Suppressor macrophage treated with lipopolysaccharide for 1 hour (primary cell): ENCODE measurements at regions not wholly inside any gene's neighbourhood (a gene's known extent, or its start where the extent isn't known, plus 50 kb on each side); places are given as distances from the start of the nearest gene placed in this dataset.
A peak's percentile ranks its signal among the peaks of the same experiment; 100 is the strongest.
"Not testable (repeated sequence)": the region's sequence is repeated elsewhere in the genome, so short reads cannot be mapped to it uniquely, and the experiment has no call there.

Experiments
- DNase-seq, 3 donors: peaks; one replicate each; pipeline ENCODE4 v3.0.0-alpha.2; 2020 to 2022

DNA sequence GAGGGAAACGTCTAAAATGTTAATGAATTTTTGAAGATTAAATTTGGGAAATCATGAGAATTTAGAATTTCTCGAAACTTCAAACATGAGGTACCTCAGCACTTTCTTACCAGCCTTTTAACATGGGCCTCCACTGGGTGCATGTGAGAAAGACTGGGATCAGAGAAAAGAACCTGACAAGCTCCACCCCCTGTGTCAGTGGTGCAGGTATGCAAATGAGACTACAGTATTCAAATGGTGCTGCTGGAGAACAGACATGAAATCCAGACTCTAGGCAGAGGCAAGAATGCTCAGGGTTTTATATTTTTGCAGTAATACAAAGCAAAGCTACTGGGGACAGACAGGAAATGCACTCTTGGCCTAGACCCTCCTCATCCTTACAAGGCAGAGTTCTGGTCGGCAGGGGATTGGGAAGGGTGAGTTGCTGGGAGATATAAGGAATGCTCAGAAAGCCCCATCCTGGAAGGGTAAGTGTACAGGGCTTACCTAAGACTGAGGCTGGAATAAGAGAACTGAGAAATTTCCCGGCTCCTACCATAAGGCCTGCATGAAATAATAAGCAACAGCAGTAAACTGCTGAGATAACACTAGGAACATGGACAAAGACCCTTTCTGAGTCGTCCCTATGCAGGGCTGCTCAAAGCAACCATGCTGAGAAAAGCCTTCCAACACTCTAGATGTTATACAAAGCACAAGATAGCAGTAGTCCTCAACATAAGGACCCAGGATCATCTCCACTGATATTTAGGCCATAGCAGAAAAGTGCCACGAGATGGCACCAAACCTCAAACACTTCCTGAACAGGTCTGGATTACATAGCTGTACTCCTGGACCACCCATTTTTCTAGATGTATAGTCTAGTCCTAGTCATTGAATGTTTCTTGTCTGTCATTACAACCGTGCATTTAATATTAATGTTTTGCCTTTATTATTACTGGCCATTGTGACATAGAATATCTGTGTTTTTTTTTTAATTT, 260.8 kb downstream of the RASSF9 start:
- peak; percentile 56 to 64 (median 63) for DNase-seq

DNA sequence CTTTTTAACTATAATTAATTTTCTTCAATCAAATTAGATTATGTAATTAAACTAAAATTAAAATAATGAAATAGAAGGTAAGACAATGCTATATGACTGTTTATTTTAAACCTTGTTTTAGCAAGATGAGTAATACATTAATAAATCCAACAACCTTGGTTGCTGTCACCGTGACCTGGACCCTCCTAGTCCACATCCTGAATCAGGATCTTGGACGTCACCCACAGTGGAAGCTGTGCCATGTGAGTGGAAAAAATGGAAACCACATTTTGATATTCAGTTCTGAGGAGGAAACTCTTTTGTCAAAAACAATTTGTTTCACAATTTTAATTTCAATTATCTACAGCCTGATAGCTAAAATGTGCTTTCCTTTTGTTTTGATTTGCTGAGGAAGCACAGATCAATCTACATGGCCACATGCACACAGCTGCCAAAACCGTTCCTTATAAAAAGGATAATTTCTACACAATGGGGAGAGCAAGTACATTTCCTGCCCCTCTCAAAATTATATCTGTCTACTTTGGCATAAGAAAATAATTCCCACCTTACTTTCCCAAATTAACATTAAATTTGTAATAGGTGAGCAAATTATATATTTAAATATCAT, 255.5 kb downstream of the RASSF9 start:
- DNase-seq: no peak

GRCh38 chr12:85587158-85587557, 249.1 kb downstream of the RASSF9 start:
- DNase-seq: no peak

DNA sequence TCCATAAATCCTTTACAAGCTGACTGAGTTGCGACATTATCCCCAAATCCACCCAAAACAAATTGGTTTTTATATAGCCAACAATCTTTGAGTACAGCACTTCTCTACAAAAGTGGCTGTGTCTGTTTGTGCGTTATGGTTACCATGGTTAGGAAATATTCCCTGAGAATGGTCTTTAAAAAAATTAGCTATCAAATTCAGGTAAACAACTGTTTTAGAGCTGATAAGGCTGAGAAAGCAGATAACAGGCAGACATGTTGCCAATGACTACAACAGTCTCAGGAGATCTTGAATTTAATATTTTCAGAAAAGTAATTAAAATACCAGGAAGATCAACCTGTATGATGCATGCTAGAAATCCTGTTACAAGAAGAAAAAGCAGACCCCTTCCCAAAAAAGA, 248.0 kb downstream of the RASSF9 start:
- DNase-seq: no peak

DNA sequence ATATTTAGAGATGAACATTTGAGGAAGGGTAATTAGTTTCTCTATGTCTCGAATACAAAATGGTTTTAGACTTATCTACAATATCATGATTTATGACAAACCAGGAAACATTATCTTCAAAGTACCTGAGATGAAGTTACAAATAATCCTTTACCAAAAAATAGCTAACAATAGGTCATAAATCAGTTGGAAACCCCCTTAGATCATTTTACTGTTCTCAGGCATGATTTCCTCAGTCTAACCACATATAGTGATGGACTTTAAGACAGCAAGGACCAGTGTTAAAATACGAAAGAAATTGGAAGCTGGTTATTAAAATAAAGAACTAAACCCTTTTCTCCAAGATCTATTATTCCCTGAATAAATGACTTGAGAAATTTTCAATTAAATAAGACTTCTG, 235.4 kb downstream of the RASSF9 start:
- no peak for DNase-seq

DNA sequence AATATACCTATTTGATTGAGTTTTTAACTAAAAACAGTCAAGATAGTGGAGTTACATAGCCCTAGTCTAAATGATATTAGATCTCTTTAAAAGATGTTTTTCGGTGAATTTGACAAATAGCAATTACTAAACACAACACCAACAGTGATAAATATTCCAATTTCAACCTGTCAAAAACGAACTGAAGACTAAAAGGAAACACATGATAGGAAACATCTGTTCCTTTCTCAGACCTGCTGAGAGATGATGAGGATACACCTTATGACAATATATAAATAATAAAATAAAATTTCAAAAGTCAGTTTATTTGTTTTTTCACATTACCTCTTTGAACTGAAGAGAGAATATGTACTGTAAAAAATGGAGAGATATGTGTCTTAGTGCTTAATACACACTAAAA, 232.7 kb downstream of the RASSF9 start:
- no peak for DNase-seq

- no peak for DNase-seq
Observed at GRCh38 chr12:85606455-85606854, 229.8 kb downstream of the RASSF9 start.

DNA sequence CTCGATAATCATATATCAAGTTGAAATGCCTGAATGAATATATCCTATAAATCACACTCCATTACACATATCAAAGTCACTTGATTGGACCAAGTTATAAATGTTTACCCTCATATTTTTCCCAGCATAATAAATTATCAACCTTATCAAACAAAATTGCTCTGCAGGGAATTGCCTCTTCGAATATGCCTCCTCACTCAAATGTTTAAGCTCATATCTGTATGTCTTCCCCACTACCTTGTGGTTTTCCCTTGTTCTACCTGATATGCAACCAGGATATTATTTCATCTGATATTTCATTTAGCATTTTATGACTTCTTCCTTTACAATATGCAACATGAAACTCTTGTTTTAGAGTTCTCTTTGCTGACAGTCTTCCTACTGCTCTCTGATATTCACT, 226.4 kb downstream of the RASSF9 start:
- no peak for DNase-seq

- no peak for DNase-seq
Observed at GRCh38 chr12:85610194-85610593, 226.0 kb downstream of the RASSF9 start.

DNA sequence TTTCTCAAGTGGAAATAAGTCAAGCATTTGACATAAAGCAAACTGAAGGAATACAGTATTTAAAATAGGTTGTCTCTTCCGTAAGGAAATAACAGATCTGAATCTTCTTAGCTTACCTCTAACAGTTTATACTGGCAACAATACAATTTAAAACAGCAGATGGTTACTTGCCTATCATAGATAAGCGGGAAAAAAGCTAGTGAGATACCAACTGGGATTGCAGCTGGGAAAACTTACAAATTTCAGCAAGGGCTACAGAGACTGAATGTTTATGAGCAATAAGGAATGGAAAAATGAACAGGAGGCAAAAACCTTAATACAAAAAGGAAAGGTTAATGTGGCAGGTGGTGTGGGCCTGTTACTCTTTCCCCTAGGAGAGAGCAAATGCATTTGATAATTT, 220.0 kb downstream of the RASSF9 start:
- DNase-seq: no peak

DNA sequence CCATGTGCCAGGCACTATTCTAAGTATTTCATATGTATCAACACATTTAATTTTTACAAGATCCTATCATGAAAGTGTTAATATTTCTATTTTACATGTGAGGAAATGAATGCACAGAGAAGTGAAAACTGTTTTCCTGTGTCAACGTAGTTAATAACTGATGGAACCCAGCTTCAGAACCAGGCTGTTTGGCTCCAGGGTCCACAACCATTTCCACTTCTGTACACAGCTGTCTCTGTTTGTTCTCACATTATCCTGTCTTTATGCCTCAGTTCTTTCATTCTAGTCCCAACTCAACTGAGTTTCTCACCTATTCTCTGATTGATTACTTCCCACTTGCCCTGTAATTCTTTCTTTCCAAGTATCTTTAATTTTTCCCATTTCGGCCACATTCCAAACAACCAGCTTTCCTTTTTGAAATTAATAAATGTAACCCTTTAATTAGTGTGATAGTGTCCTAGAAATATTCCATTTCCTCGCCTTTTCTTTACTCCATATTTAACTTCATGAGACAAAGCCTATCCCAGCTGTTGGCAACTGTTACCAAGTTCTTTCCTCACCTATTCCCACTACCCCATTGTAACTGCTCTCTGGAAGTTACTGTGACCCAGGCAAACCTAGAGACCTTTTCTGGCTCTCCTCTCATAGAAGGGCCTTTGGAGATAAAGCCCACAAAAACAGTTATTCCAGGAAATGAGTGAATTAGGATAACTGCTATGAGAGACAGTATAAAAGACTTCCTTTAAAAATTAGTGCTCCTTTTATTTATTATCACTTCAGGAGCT, 218.7 kb downstream of the RASSF9 start:
- no peak for DNase-seq

GRCh38 chr12:85621041-85621440, 215.2 kb downstream of the RASSF9 start:
- no peak for DNase-seq

- no peak for DNase-seq
Observed at GRCh38 chr12:85623763-85624162, 212.4 kb downstream of the RASSF9 start.

DNA sequence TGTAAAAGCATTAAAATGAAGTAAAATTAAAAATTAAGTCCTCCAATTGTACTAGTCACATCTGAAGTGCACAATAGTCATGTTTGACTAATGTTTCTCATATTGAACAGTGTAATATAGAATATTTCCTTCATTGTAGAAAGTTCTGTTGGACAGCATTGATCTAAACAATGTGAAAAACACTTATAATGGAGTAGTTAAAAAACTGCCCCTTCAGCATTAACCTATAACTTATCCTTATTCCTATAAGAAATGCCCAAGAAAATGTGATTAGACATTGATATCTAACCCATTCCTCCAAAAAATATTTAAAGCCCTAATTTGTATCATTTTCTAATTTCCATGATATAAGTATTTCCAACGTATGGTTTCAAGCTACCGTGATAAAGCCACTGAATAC, 210.7 kb downstream of the RASSF9 start:
- no peak for DNase-seq

DNA sequence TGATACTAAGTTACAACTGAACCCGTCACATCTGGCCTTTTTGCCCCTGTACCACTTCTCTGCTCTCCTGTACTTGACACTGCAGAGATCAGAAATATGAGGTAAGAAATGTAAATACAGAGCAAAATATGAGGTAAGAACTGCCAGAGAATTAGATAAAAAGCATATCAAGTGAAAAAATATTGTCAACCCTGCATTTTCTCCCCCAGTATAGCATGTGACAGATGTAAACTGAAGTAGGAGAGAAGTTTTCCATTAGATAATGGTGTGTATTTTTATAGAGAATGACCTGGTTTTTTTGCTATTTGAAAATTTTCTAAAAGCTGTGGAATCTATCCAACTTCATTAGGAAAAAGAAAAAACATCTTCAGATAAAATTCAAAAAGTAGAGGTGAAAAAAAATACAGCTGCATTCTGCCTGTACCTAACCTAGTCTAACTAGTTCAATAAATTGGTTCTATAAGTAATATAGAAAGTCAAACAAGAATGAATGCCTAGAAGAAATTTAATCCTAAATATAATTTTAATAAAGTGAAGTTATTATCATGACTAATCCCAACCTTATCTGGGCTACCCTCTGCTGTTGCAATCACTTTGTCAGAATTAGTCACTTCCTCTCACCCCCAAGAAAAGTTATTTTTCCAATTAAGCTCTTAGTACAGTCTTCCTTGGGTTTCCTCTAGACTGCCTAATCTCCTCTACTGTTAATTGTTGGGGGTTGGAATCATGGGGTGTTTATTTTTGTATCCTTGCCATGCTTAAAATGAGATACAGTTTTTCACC, 210.0 kb downstream of the RASSF9 start:
- peak; percentile 36 to 66 (median 60) for DNase-seq

- no peak for DNase-seq
Observed at GRCh38 chr12:85626784-85627171, 209.4 kb downstream of the RASSF9 start.

- no peak for DNase-seq
Observed at GRCh38 chr12:85627584-85627983, 208.6 kb downstream of the RASSF9 start.

GRCh38 chr12:85628562-85628961, 207.6 kb downstream of the RASSF9 start:
- DNase-seq: not testable (repeated sequence)

DNA sequence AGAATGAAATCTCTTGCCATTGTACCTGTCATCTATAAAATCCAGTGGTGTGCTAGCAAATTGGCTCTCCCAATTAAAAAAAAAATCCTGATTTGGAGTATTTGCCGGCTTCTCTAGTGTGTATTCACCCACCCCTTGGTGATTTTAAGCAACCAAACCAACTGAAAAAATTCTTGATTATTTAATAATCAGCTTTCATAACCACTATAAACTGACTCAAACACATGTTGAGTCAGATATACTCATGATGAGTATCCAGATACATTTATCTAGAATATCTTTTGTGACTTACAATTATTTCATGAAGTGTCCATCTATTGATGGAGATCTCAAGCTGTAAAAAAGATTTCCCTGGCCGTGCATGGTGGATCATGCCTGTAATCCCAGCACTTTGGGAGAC, 205.4 kb downstream of the RASSF9 start:
- no peak for DNase-seq

GRCh38 chr12:85632390-85632789, 203.8 kb downstream of the RASSF9 start:
- DNase-seq: peak in 2 of 3 donors; percentile 5 to 14

GRCh38 chr12:85633491-85633890, 202.7 kb downstream of the RASSF9 start:
- DNase-seq: no peak

DNA sequence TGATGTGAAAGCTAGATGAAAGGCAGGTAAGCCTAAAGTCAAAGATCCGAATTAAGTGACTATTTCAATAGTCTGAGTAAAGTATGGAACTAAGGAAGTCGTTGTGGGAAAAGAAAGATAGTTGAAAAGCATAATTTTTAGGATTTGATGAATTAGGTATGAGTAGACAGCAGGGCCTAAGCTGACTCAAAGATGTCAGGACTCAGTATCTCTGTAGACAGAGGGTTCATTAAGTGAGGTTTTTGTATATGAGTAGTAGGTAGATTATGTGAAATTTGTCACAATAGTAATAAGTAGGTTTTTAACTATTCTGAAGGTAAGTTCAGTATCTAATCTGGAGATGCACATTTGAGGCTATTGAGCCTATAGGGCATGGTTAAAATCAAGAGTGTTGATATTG, 196.4 kb downstream of the RASSF9 start:
- no peak for DNase-seq

DNA sequence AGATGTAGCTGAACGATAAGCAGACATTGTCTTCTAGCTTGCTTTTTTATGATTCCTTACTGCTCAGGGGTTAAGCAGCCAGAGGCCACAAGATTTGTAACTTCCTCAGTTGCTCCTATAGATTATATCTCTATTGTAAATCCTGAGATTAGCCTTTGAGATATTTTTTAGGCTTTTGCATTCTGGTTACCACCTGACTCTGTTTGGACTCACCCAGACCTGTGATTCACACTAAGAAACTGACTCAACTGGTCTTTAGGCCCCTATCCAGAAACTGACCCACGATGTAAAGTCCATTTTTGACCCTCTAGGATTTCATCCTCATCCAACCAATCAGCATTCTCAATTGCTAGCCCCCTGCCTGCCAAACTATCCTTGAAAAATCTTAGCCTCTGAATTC, 194.4 kb downstream of the RASSF9 start:
- DNase-seq: no peak
